ENCODE measurements at regions not wholly inside any gene's neighbourhood (a gene's known extent, or its start where the extent isn't known, plus 50 kb on each side); places are given as distances from the start of the nearest gene placed in this dataset.
A peak's percentile ranks its signal among the peaks of the same experiment; 100 is the strongest.

DNA sequence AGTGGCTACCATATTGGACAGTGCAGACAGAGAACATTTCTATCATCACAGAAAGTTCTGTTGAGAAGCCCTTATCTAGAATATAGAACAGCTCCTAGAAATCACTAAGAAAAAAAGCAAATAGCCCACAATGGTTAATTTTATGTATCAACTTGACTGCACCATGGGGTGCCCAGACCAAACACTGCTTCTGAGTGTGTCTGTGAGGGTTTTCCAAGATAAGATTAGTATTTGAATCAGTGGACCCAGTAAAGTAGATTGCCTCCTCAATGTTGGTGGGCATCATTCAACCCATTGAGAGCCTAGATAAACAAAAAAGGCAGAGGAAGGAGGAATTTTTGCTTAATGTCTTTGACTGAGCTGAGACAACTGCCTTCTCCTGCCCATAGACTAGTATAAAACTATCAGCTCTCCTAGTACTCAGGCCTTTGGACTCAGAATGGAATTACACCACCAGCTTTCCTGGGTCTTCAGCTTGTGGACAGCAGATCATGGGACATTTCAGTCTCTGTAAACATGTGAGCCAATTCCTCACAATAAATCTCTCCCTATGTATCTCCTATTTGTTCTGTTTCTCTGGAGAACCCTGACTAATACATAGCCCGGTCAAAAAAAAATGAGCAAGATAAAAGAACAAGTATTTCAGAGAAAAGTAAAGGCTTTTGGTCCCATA, 55.9 kb upstream of the OXTR start:
- no peak for FAIRE-seq

DNA sequence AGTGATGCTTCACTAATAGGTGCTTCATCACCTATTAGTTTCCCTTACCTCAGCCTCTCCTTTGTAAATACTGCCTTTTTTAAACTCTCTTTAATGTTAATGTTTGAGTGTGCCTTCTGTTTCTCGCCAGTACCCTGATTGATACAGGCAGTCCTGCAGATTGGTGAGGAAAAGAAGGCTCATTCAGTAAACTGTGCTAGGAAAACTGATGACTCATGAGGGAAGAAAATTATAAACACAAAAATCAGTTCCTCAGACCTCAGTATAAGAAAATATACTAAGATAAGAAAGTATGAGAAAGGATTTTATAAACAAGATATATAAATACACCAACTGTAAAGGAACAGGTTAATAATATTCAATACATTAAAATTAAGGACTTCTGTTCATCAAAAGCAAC, 54.8 kb upstream of the OXTR start:
- peak; percentile 89 for FAIRE-seq

DNA sequence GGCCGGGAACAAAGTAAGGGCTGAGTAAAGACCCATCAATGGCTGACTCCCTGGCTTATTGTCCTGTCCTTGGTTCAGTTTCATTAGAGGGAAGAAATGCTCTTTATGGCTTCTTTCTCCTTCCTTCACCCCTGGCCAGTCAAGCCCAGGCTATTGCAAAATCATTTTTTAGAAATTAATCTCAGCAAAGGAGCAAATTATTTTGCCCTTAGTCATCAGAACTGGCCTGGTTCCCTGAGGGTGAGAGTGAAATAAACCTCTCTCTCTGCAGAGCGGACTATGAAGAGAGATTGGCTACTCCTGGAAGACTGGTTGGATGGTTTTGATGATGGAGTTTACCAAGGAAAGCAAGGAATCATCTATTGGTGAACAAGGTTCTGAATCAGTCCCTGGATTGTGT, 52.7 kb upstream of the OXTR start:
- FAIRE-seq, result no peak

Measured in islet of Langerhans (tissue), 1 donor.